Urothelium cell line (cell line): ENCODE measurements at regions not wholly inside any gene's neighbourhood (a gene's known extent, or its start where the extent isn't known, plus 50 kb on each side); places are given as distances from the start of the nearest gene placed in this dataset.
"Not testable (repeated sequence)": the region's sequence is repeated elsewhere in the genome, so short reads cannot be mapped to it uniquely, and the experiment has no call there.

Source experiments
- DNase-seq: peaks from one replicate; pipeline ENCODE4 v3.0.0; 2011; ENCODE audit warnings: low spot score, mixed read lengths
- FAIRE-seq: peaks from 2 replicates; lab custom pipeline; 2011; peaks lifted over from hg19 to GRCh38; lab: Jason Lieb, UNC

DNA sequence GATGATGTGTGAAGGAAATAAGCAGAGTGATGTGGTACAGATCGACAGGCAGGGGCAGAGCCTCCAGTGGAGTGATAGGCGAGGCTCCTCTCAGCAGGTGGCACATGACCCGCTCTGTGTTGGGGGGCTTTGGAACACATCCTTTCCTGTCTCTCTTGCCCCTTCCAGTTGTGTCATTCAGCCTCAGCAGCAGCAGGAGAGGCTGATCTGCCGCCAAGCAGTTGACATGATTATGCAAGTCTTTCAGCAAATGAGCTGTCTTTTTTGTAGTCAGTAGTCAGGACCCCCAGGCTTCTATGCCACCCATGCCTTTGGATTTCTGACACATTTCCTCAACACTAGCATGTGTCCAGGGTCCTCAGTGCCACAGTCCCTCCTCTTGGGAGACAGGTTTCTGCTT is 307.1 kb upstream of the C1orf174 start:
- DNase-seq, result no peak
- FAIRE-seq, result no peak

DNA sequence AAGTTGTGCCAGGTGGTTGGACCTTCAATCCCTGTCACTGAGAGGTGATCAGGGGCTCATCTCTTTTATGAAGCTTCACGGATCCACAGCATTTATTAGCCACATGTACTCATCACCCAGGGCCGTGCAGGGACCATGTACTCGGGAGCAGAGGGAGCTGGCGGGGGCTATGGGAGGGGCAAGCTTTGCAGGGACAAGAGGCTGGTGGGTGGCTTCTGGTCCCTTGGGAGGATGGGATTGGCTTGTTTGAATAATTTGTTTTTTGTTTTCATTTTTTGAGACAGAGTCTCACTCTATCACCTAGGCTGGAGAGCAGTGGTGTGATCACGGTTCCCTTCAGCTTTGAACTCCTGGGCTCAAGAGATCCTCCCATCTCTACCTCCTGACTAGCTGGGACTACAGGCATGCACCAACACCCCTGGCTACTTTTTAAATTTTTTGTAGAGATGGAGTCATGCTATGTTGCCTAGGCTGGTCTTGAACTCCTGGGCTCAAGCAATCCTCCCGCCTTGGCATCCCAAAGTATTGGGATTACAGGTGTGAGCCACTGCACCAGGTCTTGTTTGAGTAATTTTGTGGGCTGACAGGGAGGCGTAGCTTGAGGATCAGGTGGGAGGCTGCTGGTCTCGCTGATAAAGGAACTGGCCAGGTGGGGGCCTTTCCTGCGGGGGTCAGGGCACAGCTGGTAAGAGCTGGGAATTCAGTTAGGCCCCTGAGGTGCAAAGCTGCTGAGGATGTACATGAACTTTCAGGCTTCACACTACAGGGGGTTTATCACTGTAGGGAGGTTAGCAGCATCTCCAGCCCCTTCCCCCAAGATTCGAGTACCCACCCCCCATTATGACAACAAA is 308.0 kb upstream of the C1orf174 start:
- FAIRE-seq, result no peak
- DNase-seq, result no peak

DNA sequence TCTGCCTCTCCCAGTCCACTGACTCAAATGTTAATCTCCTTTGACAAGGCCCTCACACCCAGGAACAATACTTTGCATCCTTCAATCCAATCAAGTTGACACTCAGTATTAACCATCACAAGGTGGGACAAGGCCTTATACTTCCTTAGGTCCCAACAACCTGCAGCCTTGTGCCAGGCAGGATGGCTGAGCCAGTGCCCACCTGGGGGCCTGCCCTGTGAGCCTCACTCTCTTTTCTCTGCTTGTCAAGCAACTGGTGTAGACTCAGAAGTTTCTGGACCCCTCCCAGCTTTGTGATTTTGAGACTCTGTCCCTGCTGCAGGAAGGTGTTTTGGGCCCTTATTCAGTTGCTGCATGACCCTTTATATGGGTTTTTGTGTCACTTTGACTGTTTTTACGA is 310.0 kb upstream of the C1orf174 start:
- DNase-seq (no peak), FAIRE-seq (no peak)

- no peak for FAIRE-seq
- DNase-seq, result no peak
Measured at GRCh38 chr1:4212796-4213195, 312.7 kb upstream of the C1orf174 start.

GRCh38 chr1:4213366-4213973 is 313.4 kb upstream of the C1orf174 start:
- FAIRE-seq, result no peak

GRCh38 chr1:4214826-4215225 is 314.8 kb upstream of the C1orf174 start:
- DNase-seq, result no peak
- no peak for FAIRE-seq

More at GRCh38 chr1:4213366-4213973, 313.4 kb upstream of the C1orf174 start:
- DNase-seq, result no peak

GRCh38 chr1:4215391-4215790 is 315.3 kb upstream of the C1orf174 start:
- FAIRE-seq (no peak), DNase-seq (no peak)

- no peak for FAIRE-seq
- DNase-seq, result no peak
Measured at GRCh38 chr1:4216231-4216630, 316.2 kb upstream of the C1orf174 start.

DNA sequence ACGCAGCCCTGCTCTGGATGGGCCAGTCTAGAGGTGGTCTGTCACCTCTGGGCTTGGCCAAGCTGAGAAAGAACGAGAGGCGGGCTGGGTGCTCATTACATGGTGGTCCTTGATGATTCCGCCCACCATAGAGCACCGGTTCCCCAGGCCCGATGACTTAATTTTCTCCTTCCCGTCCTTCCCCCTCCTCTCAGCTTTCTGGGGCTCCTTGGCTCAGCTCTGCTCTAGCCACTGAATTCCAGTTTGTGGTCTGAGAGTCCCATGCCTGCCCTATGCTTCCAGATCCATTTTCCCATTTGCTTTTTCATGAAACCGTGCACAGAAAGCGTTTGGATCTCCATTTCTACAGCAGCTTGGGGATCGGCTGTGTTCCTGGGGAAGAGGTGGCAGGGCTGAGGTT is 318.5 kb upstream of the C1orf174 start:
- no peak for FAIRE-seq
- no peak for DNase-seq

DNA sequence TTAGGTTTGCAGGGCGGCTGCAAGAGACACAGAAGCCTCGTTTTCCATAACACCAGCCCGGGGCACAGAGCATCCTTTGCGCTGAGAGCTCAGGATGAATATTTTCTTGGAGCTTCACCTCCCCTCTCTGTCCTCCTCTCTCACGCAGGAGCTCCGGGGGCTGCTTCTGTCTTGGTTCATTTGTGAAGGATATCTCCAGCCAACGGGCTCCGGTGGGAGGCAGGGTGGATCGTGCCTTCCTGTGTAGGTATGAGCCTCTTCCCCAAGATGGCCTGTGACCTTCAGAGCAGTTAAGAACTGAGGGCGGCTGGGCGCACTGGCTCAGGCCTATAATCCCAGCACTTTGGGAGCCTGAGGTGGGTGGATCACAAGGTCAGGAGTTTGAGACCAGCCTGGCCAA is 319.0 kb upstream of the C1orf174 start:
- DNase-seq, result no peak
- no peak for FAIRE-seq

DNA sequence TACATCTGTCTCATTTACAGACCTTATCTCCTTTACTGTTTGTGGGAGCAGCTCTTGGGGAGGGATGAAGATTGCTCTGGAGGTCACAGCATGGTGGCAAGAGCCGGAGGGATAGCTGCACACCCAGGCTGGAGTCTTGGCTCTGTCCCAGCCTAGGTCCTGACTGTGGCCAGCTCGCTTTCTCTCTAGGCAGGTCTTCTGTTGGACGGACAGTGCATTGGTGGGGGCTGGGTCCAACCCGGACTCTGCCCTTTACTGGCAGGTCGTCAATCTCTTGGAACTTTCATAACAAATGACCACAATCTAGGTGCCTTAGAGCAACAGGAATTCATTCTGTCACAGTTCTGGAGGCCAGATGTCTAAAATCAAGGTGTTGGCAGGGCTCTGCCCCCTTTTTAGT is 319.8 kb upstream of the C1orf174 start:
- FAIRE-seq (no peak), DNase-seq (no peak)

- no peak for DNase-seq
Measured at GRCh38 chr1:4220362-4220761, 320.3 kb upstream of the C1orf174 start.

GRCh38 chr1:4221107-4221506 is 321.0 kb upstream of the C1orf174 start:
- DNase-seq, result no peak
- no peak for FAIRE-seq

More at GRCh38 chr1:4220362-4220761, 320.3 kb upstream of the C1orf174 start:
- FAIRE-seq, result no peak

- FAIRE-seq (no peak), DNase-seq (no peak)
Measured at GRCh38 chr1:4224684-4225467, 324.8 kb upstream of the C1orf174 start.

- FAIRE-seq, result no peak
- peak; percentile 21 for DNase-seq
Measured at GRCh38 chr1:4227986-4228385, 327.9 kb upstream of the C1orf174 start.

GRCh38 chr1:4253935-4254334 is 353.9 kb upstream of the C1orf174 start:
- no peak for FAIRE-seq

GRCh38 chr1:4256351-4256750 is 356.3 kb upstream of the C1orf174 start:
- FAIRE-seq (no peak), DNase-seq (no peak)

More at GRCh38 chr1:4253935-4254334, 353.9 kb upstream of the C1orf174 start:
- DNase-seq, result no peak

- not testable (repeated sequence) for DNase-seq, FAIRE-seq
Measured at GRCh38 chr1:4258146-4258777, 358.2 kb upstream of the C1orf174 start.

GRCh38 chr1:4261327-4261726 is 361.3 kb upstream of the C1orf174 start:
- DNase-seq (no peak), FAIRE-seq (no peak)

DNA sequence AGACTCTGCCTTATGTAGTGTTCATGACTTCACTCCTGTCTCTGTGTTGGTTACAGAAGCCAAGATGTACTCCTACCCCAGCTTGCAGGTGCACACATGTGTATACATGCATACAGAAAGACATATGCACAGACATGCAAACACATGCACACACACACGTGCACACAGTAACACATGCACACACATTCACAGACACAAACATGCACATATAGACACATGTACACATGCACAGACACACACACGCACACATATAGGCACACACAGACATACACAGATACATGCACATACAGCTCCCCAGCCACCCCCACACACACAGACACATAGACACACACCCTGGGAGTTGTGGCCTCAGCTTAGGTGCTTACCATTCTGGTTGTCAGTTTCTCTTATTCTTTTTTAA is 362.6 kb upstream of the C1orf174 start:
- FAIRE-seq, result no peak
- DNase-seq, result no peak

DNA sequence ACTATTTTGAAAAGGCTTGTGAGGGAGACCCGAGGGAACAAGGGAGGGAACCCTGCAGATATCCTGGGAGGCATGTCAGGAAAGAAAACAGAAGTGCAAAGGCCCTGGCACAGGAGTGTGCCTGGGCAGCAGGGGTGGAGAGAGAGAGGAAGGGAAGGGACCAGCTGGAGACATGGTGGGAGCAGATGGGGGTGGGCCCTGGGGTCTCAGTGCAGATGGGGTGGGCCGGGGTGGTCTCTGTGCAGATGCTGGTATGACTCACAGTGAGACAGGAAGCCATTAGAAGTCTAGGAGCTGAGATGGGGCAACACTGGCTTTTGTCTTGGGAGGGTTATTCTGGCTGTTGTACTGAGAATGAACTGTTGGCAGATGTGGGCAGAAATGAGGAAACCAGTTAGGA is 363.6 kb upstream of the C1orf174 start:
- FAIRE-seq, result no peak
- DNase-seq, result no peak
